ENCODE measurements at regions not wholly inside any gene's neighbourhood (a gene's known extent, or its start where the extent isn't known, plus 50 kb on each side); places are given as distances from the start of the nearest gene placed in this dataset.

GRCh38 chr3:154901278-154901677 is 178.8 kb upstream of the MME start:
- Histone ChIP-seq H3K79me2 (ENCODE audit: insufficient read depth, low read length) (no peaks in the 10 kb centered on the region), H3K4me1 (ENCODE audit: insufficient read depth, low read length) (no peaks in the 10 kb centered on the region; the same call in 1 of the 2 replicates), H3K27me3 (ENCODE audit: insufficient read depth, low read length, poor library complexity) (no peaks in the 10 kb centered on the region), H3K9ac (ENCODE audit: low read depth, low read length) (no peak overlapping the region), H3K4me2 (ENCODE audit: insufficient read depth, low read length) (no peak overlapping the region), H3K4me3 (ENCODE audit: low read depth in 1 of 2, low read length in 2 of 2) (no peak overlapping the region), H4K20me1 (ENCODE audit: insufficient read depth, low read length) (no peaks in the 10 kb centered on the region), H2AFZ (ENCODE audit: low read depth, low read length) (no peak overlapping the region), H3K9me3 (ENCODE audit: insufficient read depth, low read length, severe bottlenecking) (no peaks in the 10 kb centered on the region), H3K27ac (ENCODE audit: low read length) (no peak overlapping the region), H3K36me3 (ENCODE audit: insufficient read depth, low read length) (no peaks in the 10 kb centered on the region)
- TF ChIP-seq, protein P1, sequence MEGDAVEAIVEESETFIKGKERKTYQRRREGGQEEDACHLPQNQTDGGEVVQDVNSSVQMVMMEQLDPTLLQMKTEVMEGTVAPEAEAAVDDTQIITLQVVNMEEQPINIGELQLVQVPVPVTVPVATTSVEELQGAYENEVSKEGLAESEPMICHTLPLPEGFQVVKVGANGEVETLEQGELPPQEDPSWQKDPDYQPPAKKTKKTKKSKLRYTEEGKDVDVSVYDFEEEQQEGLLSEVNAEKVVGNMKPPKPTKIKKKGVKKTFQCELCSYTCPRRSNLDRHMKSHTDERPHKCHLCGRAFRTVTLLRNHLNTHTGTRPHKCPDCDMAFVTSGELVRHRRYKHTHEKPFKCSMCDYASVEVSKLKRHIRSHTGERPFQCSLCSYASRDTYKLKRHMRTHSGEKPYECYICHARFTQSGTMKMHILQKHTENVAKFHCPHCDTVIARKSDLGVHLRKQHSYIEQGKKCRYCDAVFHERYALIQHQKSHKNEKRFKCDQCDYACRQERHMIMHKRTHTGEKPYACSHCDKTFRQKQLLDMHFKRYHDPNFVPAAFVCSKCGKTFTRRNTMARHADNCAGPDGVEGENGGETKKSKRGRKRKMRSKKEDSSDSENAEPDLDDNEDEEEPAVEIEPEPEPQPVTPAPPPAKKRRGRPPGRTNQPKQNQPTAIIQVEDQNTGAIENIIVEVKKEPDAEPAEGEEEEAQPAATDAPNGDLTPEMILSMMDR (IDR thresholded peaks at IDR 0.05; ENCODE audit: borderline replicate concordance, extremely low read depth, low read length, poor library complexity, severe bottlenecking), result no peak
- TF ChIP-seq EZH2 (IDR thresholded peaks at IDR 0.05; ENCODE audit: borderline replicate concordance, low read depth, low read length, severe bottlenecking), result no peak
- DNase-seq (no peak), ATAC-seq (ENCODE audit: insufficient read depth, low read depth) (no peak)

DNA sequence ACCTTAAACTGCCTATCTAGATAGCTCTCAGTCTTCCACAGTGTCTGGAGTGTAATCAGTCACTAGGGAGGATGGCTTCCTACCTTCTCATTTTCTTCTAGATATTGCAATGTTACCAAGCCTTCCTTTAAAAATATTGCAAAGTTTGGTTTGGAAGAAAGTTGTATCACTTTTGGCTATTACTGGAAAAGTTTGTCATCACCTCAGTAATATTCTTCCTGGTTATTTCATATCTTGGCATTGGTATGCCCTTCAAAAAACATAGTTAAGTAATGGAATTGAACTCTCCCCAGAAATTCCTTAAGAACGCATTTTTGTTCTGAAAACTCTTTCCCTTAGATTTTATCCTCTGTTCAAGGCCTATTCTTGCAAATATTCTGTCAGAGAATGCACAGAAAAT is 179.3 kb upstream of the MME start:
- Histone ChIP-seq H3K36me3 (ENCODE audit: insufficient read depth, low read length) (no peaks in the 10 kb centered on the region), H3K4me2 (ENCODE audit: insufficient read depth, low read length) (no peak overlapping the region), H3K9ac (ENCODE audit: low read depth, low read length) (no peak overlapping the region), H2AFZ (ENCODE audit: low read depth, low read length) (no peak overlapping the region), H3K4me3 (ENCODE audit: low read depth in 1 of 2, low read length in 2 of 2) (no peak overlapping the region), H3K9me3 (ENCODE audit: insufficient read depth, low read length, severe bottlenecking) (no peaks in the 10 kb centered on the region), H3K4me1 (ENCODE audit: insufficient read depth, low read length) (no peaks in the 10 kb centered on the region; the same call in 1 of the 2 replicates), H3K79me2 (ENCODE audit: insufficient read depth, low read length) (no peaks in the 10 kb centered on the region), H3K27me3 (ENCODE audit: insufficient read depth, low read length, poor library complexity) (no peaks in the 10 kb centered on the region), H4K20me1 (ENCODE audit: insufficient read depth, low read length) (no peaks in the 10 kb centered on the region), H3K27ac (ENCODE audit: low read length) (no peak overlapping the region)
- TF ChIP-seq EZH2 (IDR thresholded peaks at IDR 0.05; ENCODE audit: borderline replicate concordance, low read depth, low read length, severe bottlenecking), result no peak
- TF ChIP-seq, protein P1 (IDR thresholded peaks at IDR 0.05; ENCODE audit: borderline replicate concordance, extremely low read depth, low read length, poor library complexity, severe bottlenecking), result no peak
- DNase-seq, result no peak
- no peak for ATAC-seq (ENCODE audit: insufficient read depth, low read depth)

GRCh38 chr3:154898916-154899315 is 181.2 kb upstream of the MME start:
- H3K27ac ChIP-seq (ENCODE audit: low read length), result no peak overlapping the region
- H3K4me2 ChIP-seq (ENCODE audit: insufficient read depth, low read length), result no peak overlapping the region
- no peaks in the 10 kb centered on the region for H3K27me3 ChIP-seq (ENCODE audit: insufficient read depth, low read length, poor library complexity)
- H4K20me1 ChIP-seq (ENCODE audit: insufficient read depth, low read length), result no peaks in the 10 kb centered on the region
- DNase-seq, result no peak
- no peaks in the 10 kb centered on the region for H3K79me2 ChIP-seq (ENCODE audit: insufficient read depth, low read length)
- ATAC-seq (ENCODE audit: insufficient read depth, low read depth), result no peak
- no peaks in the 10 kb centered on the region for H3K9me3 ChIP-seq (ENCODE audit: insufficient read depth, low read length, severe bottlenecking)
- no peaks in the 10 kb centered on the region for H3K4me1 ChIP-seq (ENCODE audit: insufficient read depth, low read length)
- H3K4me3 ChIP-seq (ENCODE audit: low read depth in 1 of 2, low read length in 2 of 2), result no peak overlapping the region
- TF ChIP-seq EZH2 (IDR thresholded peaks at IDR 0.05; ENCODE audit: borderline replicate concordance, low read depth, low read length, severe bottlenecking), result no peak
- TF ChIP-seq, protein P1 (IDR thresholded peaks at IDR 0.05; ENCODE audit: borderline replicate concordance, extremely low read depth, low read length, poor library complexity, severe bottlenecking), result no peak
- H2AFZ ChIP-seq (ENCODE audit: low read depth, low read length), result peak overlapping the region; percentile 7; the same call in 1 of the 2 replicates
- no peak overlapping the region for H3K9ac ChIP-seq (ENCODE audit: low read depth, low read length)
- no peaks in the 10 kb centered on the region for H3K36me3 ChIP-seq (ENCODE audit: insufficient read depth, low read length)

- Histone ChIP-seq H3K4me3 (ENCODE audit: low read depth in 1 of 2, low read length in 2 of 2) (no peak overlapping the region), H2AFZ (ENCODE audit: low read depth, low read length) (peak overlapping the region; percentile 7; the same call in 1 of the 2 replicates), H3K4me1 (ENCODE audit: insufficient read depth, low read length) (no peaks in the 10 kb centered on the region), H3K9ac (ENCODE audit: low read depth, low read length) (no peak overlapping the region), H3K79me2 (ENCODE audit: insufficient read depth, low read length) (no peaks in the 10 kb centered on the region), H3K27ac (ENCODE audit: low read length) (no peak overlapping the region), H3K27me3 (ENCODE audit: insufficient read depth, low read length, poor library complexity) (no peaks in the 10 kb centered on the region), H4K20me1 (ENCODE audit: insufficient read depth, low read length) (no peaks in the 10 kb centered on the region), H3K9me3 (ENCODE audit: insufficient read depth, low read length, severe bottlenecking) (no peaks in the 10 kb centered on the region), H3K4me2 (ENCODE audit: insufficient read depth, low read length) (no peak overlapping the region), H3K36me3 (ENCODE audit: insufficient read depth, low read length) (no peaks in the 10 kb centered on the region)
- ATAC-seq (ENCODE audit: insufficient read depth, low read depth) (no peak), DNase-seq (no peak)
- TF ChIP-seq, protein P1 (IDR thresholded peaks at IDR 0.05; ENCODE audit: borderline replicate concordance, extremely low read depth, low read length, poor library complexity, severe bottlenecking), result no peak
- TF ChIP-seq EZH2 (IDR thresholded peaks at IDR 0.05; ENCODE audit: borderline replicate concordance, low read depth, low read length, severe bottlenecking), result no peak
These were observed 181.7 kb upstream of the MME start for GRCh38 chr3:154898443-154898842.
